ENCODE measurements at regions not wholly inside any gene's neighbourhood (a gene's known extent, or its start where the extent isn't known, plus 50 kb on each side); places are given as distances from the start of the nearest gene placed in this dataset.

- no peak overlapping the region for H3K27ac ChIP-seq (ENCODE audit: low read depth, low read length)
- no CpG with 5 or more reads among the region's 7 CpGs for WGBS (ENCODE audit: insufficient coverage)
- no peaks in the 10 kb centered on the region for H3K27me3 ChIP-seq (ENCODE audit: control insufficient read depth, insufficient read depth, low read length)
- DNase-seq (ENCODE audit: low read depth in 4 of 6, low spot score in 6 of 6): no peak
- H3K9me3 ChIP-seq (ENCODE audit: control insufficient read depth, insufficient read depth, low read length): no peaks in the 10 kb centered on the region
- H3K36me3 ChIP-seq (ENCODE audit: control insufficient read depth, insufficient read depth, low read length): peaks cover 6% of the 10 kb centered on the region
- peaks cover 79% of the 10 kb centered on the region for H3K4me1 ChIP-seq (ENCODE audit: control insufficient read depth, insufficient read depth, low read length)
- H3K4me3 ChIP-seq (ENCODE audit: low read depth, low read length): no peak overlapping the region
These were observed 127.1 kb downstream of the CTTN start for GRCh38 chr11:70525466-70525865.

- Histone ChIP-seq H3K36me3 (ENCODE audit: control insufficient read depth, insufficient read depth, low read length) (peaks cover 6% of the 10 kb centered on the region), H3K4me1 (ENCODE audit: control insufficient read depth, insufficient read depth, low read length) (peaks cover 78% of the 10 kb centered on the region), H3K4me3 (ENCODE audit: low read depth, low read length) (no peak overlapping the region), H3K9me3 (ENCODE audit: control insufficient read depth, insufficient read depth, low read length) (no peaks in the 10 kb centered on the region), H3K27ac (ENCODE audit: low read depth, low read length) (no peak overlapping the region), H3K27me3 (ENCODE audit: control insufficient read depth, insufficient read depth, low read length) (no peaks in the 10 kb centered on the region)
- 76% methylated on average over 22 of the region's 24 CpGs for WGBS (ENCODE audit: insufficient coverage)
- DNase-seq (ENCODE audit: low read depth in 4 of 6, low spot score in 6 of 6): peak in 1 of 6 donors; percentile 32
These were observed 128.1 kb downstream of the CTTN start for GRCh38 chr11:70526116-70527045.

DNA sequence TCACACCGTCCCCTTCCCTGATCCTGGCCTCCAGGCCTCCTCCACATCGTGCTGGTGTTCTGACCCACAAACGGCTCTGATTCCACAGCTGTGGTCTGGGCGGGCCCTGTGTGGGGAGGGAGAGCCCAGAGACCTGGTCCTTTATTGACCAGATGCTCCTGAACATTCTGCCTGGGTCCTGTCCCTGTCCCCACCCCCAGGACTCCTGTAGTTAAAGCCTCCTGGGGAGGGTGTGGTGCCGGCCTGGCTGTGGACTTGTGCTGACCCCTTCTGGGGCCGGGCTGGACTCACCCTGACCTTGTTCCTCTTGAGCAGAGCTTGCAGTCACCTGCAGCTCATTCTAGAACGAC is 128.7 kb downstream of the CTTN start:
- no peak for DNase-seq (ENCODE audit: low read depth in 4 of 6, low spot score in 6 of 6)
- H3K27ac ChIP-seq (ENCODE audit: low read depth, low read length): no peak overlapping the region
- 52% methylated on average over 2 of the region's 7 CpGs for WGBS (ENCODE audit: insufficient coverage)
- H3K4me1 ChIP-seq (ENCODE audit: control insufficient read depth, insufficient read depth, low read length): peaks cover 78% of the 10 kb centered on the region
- no peaks in the 10 kb centered on the region for H3K27me3 ChIP-seq (ENCODE audit: control insufficient read depth, insufficient read depth, low read length)
- H3K9me3 ChIP-seq (ENCODE audit: control insufficient read depth, insufficient read depth, low read length): no peaks in the 10 kb centered on the region
- H3K36me3 ChIP-seq (ENCODE audit: control insufficient read depth, insufficient read depth, low read length): peaks cover 6% of the 10 kb centered on the region
- H3K4me3 ChIP-seq (ENCODE audit: low read depth, low read length): no peak overlapping the region

- Histone ChIP-seq H3K4me3 (ENCODE audit: low read depth, low read length) (no peak overlapping the region), H3K27ac (ENCODE audit: low read depth, low read length) (no peak overlapping the region), H3K27me3 (ENCODE audit: control insufficient read depth, insufficient read depth, low read length) (no peaks in the 10 kb centered on the region), H3K9me3 (ENCODE audit: control insufficient read depth, insufficient read depth, low read length) (no peaks in the 10 kb centered on the region), H3K36me3 (ENCODE audit: control insufficient read depth, insufficient read depth, low read length) (peaks cover 6% of the 10 kb centered on the region), H3K4me1 (ENCODE audit: control insufficient read depth, insufficient read depth, low read length) (peaks cover 78% of the 10 kb centered on the region)
- WGBS (ENCODE audit: insufficient coverage): 79% methylated on average over 10 of the region's 10 CpGs
- no peak for DNase-seq (ENCODE audit: low read depth in 4 of 6, low spot score in 6 of 6)
These were observed 129.2 kb downstream of the CTTN start for GRCh38 chr11:70527429-70528045.

GRCh38 chr11:70528046-70528793 is 129.9 kb downstream of the CTTN start:
- Histone ChIP-seq H3K27me3 (ENCODE audit: control insufficient read depth, insufficient read depth, low read length) (no peaks in the 10 kb centered on the region), H3K27ac (ENCODE audit: low read depth, low read length) (no peak overlapping the region), H3K36me3 (ENCODE audit: control insufficient read depth, insufficient read depth, low read length) (peaks cover 6% of the 10 kb centered on the region), H3K9me3 (ENCODE audit: control insufficient read depth, insufficient read depth, low read length) (no peaks in the 10 kb centered on the region), H3K4me1 (ENCODE audit: control insufficient read depth, insufficient read depth, low read length) (peaks cover 78% of the 10 kb centered on the region), H3K4me3 (ENCODE audit: low read depth, low read length) (no peak overlapping the region)
- WGBS (ENCODE audit: insufficient coverage): 81% methylated on average over 31 of the region's 33 CpGs
- DNase-seq (ENCODE audit: low read depth in 4 of 6, low spot score in 6 of 6): no peak

DNA sequence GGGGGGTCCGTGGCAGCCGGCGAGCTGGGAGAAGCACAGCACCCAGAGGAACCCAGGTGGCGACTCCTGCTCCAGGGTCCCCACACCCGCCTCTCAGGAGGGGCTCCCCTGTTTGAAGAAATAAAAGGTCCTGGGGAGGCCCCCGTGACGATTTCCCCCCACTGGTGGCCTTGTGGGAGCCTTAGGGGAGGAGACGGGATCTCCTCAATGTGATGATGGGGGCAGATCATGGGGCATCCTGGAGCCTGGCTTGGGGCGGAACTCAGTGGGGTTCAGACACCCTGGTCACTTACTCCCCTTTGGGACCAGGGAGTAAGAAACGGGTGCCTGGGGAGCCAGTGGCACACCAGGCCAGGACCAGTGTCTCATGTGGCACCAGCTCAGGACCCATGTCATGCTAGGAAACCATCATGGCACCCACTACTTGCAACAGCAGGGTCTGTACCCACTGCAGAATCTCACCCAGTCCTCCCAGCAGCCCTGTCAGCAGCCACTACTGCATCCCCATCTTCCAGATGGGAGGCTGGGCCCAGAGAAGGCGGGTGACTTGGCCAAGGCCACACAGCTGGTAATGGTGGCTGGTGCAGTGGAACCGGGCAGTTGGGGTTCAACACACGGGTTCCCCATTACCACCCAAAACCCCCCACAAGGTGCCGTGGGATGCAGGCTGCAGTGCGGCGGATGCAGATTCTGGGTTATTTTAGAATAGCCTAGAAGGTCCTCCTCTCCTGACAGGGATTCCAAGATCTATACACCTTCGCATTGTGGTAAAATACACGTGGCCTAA is 130.7 kb downstream of the CTTN start:
- H3K27ac ChIP-seq (ENCODE audit: low read depth, low read length): no peak overlapping the region
- peaks cover 6% of the 10 kb centered on the region for H3K36me3 ChIP-seq (ENCODE audit: control insufficient read depth, insufficient read depth, low read length)
- no peak overlapping the region for H3K4me3 ChIP-seq (ENCODE audit: low read depth, low read length)
- DNase-seq (ENCODE audit: low read depth in 4 of 6, low spot score in 6 of 6): no peak
- H3K27me3 ChIP-seq (ENCODE audit: control insufficient read depth, insufficient read depth, low read length): no peaks in the 10 kb centered on the region
- H3K9me3 ChIP-seq (ENCODE audit: control insufficient read depth, insufficient read depth, low read length): no peaks in the 10 kb centered on the region
- H3K4me1 ChIP-seq (ENCODE audit: control insufficient read depth, insufficient read depth, low read length): peaks cover 73% of the 10 kb centered on the region
- 94% methylated on average over 14 of the region's 18 CpGs for WGBS (ENCODE audit: insufficient coverage)

GRCh38 chr11:70530010-70530409 is 131.7 kb downstream of the CTTN start:
- peaks cover 63% of the 10 kb centered on the region for H3K4me1 ChIP-seq (ENCODE audit: control insufficient read depth, insufficient read depth, low read length)
- 96% methylated on average over 10 of the region's 10 CpGs for WGBS (ENCODE audit: insufficient coverage)
- peaks cover 6% of the 10 kb centered on the region for H3K36me3 ChIP-seq (ENCODE audit: control insufficient read depth, insufficient read depth, low read length)

DNA sequence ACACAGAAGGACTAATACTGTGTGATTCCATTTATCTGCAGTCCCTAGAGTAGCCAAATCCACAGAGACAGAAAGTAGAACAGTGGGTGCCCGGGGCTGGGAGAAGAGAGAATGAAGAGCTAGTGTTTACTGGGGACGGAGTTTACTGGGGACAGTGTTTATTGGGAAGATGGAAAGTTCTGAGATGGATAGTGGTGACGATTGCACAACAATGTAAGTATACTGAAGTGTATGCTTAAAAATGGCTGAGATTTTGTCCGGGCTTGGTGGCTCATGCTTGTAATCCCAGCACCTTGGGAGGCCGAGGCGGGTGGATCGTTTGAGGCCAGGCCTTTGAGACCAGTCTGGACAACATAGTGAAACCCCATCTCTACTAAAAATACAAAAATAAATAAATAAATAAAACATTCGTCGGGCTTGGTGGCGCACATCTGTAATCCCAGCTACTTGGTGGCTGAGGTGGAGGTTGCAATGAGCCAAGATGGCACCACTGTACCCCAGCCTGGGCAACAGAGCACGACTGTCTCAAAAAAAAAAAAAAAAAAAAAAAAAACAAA is 132.4 kb downstream of the CTTN start:
- Histone ChIP-seq H3K36me3 (ENCODE audit: control insufficient read depth, insufficient read depth, low read length) (peaks cover 8% of the 10 kb centered on the region), H3K27me3 (ENCODE audit: control insufficient read depth, insufficient read depth, low read length) (no peaks in the 10 kb centered on the region), H3K4me1 (ENCODE audit: control insufficient read depth, insufficient read depth, low read length) (peaks cover 56% of the 10 kb centered on the region), H3K27ac (ENCODE audit: low read depth, low read length) (no peak overlapping the region), H3K9me3 (ENCODE audit: control insufficient read depth, insufficient read depth, low read length) (no peaks in the 10 kb centered on the region), H3K4me3 (ENCODE audit: low read depth, low read length) (no peak overlapping the region)
- no peak for DNase-seq (ENCODE audit: low read depth in 4 of 6, low spot score in 6 of 6)
- WGBS (ENCODE audit: insufficient coverage): 84% methylated on average over 4 of the region's 11 CpGs

More at GRCh38 chr11:70530010-70530409, 131.7 kb downstream of the CTTN start:
- H3K27ac ChIP-seq (ENCODE audit: low read depth, low read length): no peak overlapping the region
- DNase-seq (ENCODE audit: low read depth in 4 of 6, low spot score in 6 of 6): no peak
- H3K27me3 ChIP-seq (ENCODE audit: control insufficient read depth, insufficient read depth, low read length): no peaks in the 10 kb centered on the region
- no peaks in the 10 kb centered on the region for H3K9me3 ChIP-seq (ENCODE audit: control insufficient read depth, insufficient read depth, low read length)
- no peak overlapping the region for H3K4me3 ChIP-seq (ENCODE audit: low read depth, low read length)
